GM23338 (cell line): ENCODE measurements at regions not wholly inside any gene's neighbourhood (a gene's known extent, or its start where the extent isn't known, plus 50 kb on each side); places are given as distances from the start of the nearest gene placed in this dataset.

ENCODE experiments used
- CREB1 ChIP-seq: fragments of 250-450 bp; sonication (Bioruptor Pico); IDR thresholded peaks from 2 replicates; pipeline ENCODE4 v1.5.0; 2020; ENCODE audit warnings: low read depth, mild to moderate bottlenecking, moderate library complexity
- EZH2 ChIP-seq: fragments of 200-600 bp; sonication (generic); IDR thresholded peaks from one replicate; pipeline ENCODE4 v1.8.0; 2017; ENCODE audit warnings: antibody characterized with exemption, mild to moderate bottlenecking, low read depth; ENCODE audit not compliant: unreplicated experiment
- EZH2phosphoT487 ChIP-seq: fragments of 200-600 bp; sonication (generic); IDR thresholded peaks from one replicate; pipeline ENCODE4 v1.8.1; 2018; ENCODE audit warnings: antibody characterized with exemption; ENCODE audit not compliant: unreplicated experiment
- JUNB ChIP-seq: IDR thresholded peaks from one replicate; pipeline ENCODE4 v1.6.1; 2016; ENCODE audit warnings: antibody characterized with exemption; ENCODE audit not compliant: unreplicated experiment
- POLR2AphosphoS5 ChIP-seq: IDR thresholded peaks from 2 replicates; pipeline ENCODE4 v1.6.1; 2016; ENCODE audit warnings: antibody characterized with exemption, low read depth
- STAT1 ChIP-seq: IDR thresholded peaks from one replicate; pipeline ENCODE4 v1.6.1; 2016; ENCODE audit warnings: antibody characterized with exemption; ENCODE audit not compliant: unreplicated experiment
- ZNF331 ChIP-seq: fragments of 250-450 bp; sonication (Bioruptor Pico); IDR thresholded peaks from 2 replicates; pipeline ENCODE4 v1.5.0; 2020; ENCODE audit warnings: low read depth, mild to moderate bottlenecking, moderate library complexity
- TF ChIP-seq, protein P1 (sequence below), 2 experiments: fragments of 200-600 bp in 1 of 2; sonication (generic) in 1 of 2; conservative IDR thresholded peaks; 2 replicates each; pipeline versions ENCODE4 v1.5.1 to v1.6.1; 2016 to 2017; ENCODE audit warnings: antibody characterized with exemption in 2 of 2, low read depth in 2 of 2, mild to moderate bottlenecking in 2 of 2, moderate library complexity in 1 of 2
- TF ChIP-seq, protein P2 (sequence below): IDR thresholded peaks from one replicate; pipeline ENCODE4 v1.6.1; 2018; ENCODE audit warnings: antibody characterized with exemption; ENCODE audit not compliant: unreplicated experiment

DNA sequence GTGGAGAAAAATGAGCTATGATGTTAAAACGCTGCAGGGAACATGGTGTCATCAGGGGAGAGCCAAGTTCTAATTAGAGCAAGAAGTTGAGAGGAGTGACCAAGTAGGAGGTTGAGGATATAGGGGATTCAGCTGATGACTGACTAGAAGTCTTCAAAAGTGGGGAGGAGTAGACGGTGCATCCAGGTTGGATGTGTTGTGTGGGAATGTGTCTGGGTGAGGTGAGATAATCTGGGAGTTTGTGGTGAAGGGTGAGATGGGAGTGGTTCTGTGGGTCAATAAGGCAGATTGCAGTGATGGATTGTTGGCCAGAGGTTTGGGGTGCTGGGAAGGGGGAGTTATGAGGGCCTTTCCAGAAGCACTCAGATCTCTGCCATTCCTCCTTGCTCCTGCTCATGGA lies 72.0 kb upstream of the IRF2BP2 start:
- TF ChIP-seq, protein P1, sequence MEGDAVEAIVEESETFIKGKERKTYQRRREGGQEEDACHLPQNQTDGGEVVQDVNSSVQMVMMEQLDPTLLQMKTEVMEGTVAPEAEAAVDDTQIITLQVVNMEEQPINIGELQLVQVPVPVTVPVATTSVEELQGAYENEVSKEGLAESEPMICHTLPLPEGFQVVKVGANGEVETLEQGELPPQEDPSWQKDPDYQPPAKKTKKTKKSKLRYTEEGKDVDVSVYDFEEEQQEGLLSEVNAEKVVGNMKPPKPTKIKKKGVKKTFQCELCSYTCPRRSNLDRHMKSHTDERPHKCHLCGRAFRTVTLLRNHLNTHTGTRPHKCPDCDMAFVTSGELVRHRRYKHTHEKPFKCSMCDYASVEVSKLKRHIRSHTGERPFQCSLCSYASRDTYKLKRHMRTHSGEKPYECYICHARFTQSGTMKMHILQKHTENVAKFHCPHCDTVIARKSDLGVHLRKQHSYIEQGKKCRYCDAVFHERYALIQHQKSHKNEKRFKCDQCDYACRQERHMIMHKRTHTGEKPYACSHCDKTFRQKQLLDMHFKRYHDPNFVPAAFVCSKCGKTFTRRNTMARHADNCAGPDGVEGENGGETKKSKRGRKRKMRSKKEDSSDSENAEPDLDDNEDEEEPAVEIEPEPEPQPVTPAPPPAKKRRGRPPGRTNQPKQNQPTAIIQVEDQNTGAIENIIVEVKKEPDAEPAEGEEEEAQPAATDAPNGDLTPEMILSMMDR (conservative IDR thresholded peaks at IDR 0.05; ENCODE audit: low read depth in 2 of 2) = no peak
- TF ChIP-seq, protein P2, sequence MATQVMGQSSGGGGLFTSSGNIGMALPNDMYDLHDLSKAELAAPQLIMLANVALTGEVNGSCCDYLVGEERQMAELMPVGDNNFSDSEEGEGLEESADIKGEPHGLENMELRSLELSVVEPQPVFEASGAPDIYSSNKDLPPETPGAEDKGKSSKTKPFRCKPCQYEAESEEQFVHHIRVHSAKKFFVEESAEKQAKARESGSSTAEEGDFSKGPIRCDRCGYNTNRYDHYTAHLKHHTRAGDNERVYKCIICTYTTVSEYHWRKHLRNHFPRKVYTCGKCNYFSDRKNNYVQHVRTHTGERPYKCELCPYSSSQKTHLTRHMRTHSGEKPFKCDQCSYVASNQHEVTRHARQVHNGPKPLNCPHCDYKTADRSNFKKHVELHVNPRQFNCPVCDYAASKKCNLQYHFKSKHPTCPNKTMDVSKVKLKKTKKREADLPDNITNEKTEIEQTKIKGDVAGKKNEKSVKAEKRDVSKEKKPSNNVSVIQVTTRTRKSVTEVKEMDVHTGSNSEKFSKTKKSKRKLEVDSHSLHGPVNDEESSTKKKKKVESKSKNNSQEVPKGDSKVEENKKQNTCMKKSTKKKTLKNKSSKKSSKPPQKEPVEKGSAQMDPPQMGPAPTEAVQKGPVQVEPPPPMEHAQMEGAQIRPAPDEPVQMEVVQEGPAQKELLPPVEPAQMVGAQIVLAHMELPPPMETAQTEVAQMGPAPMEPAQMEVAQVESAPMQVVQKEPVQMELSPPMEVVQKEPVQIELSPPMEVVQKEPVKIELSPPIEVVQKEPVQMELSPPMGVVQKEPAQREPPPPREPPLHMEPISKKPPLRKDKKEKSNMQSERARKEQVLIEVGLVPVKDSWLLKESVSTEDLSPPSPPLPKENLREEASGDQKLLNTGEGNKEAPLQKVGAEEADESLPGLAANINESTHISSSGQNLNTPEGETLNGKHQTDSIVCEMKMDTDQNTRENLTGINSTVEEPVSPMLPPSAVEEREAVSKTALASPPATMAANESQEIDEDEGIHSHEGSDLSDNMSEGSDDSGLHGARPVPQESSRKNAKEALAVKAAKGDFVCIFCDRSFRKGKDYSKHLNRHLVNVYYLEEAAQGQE = no peak
- TF ChIP-seq POLR2AphosphoS5 (no peak), EZH2phosphoT487 (no peak), EZH2 (no peak), ZNF331 (CRISPR knock-in tag) (no peak), JUNB (no peak), CREB1 (CRISPR knock-in tag) (no peak), STAT1 (no peak)
